BJ (cell line): ENCODE measurements at regions not wholly inside any gene's neighbourhood (a gene's known extent, or its start where the extent isn't known, plus 50 kb on each side); places are given as distances from the start of the nearest gene placed in this dataset.

Source experiments
- CTCF ChIA-PET: fragments of 350-600 bp; formaldehyde crosslinking; extraction: SDS; loops from one replicate; lab custom pipeline; 2021; ENCODE audit warnings: antibody characterized with exemption, inconsistent platforms; lab: Yijun Ruan, JAX
- POLR2A ChIA-PET: fragments of 300-600 bp; sonication (Branson Sonifier 250); formaldehyde crosslinking; extraction: SDS; loops from one replicate; lab custom pipeline; 2021; ENCODE audit warnings: antibody characterized with exemption; lab: Charles Lee
- DNase-seq: peaks from one replicate; pipeline ENCODE4 v3.0.0-alpha.2; 2011; ENCODE audit warnings: low read depth
- H3K27me3 ChIP-seq: 2 replicates; pipeline ENCODE4 v1.6.0; 2011; ENCODE audit warnings: low read length; ENCODE audit not compliant: control insufficient read depth, insufficient read depth
- H3K36me3 ChIP-seq: 2 replicates; pipeline ENCODE4 v1.5.1; 2011; ENCODE audit warnings: low read length; ENCODE audit not compliant: control insufficient read depth, insufficient read depth
- H3K4me3 ChIP-seq: 2 replicates; pipeline ENCODE4 v1.5.1; 2011; ENCODE audit warnings: low read depth, mild to moderate bottlenecking, control low read depth, low read length
- TF ChIP-seq, protein P1 (sequence below): IDR thresholded peaks from 2 replicates; pipeline ENCODE4 v1.5.1; 2011; ENCODE audit warnings: low read depth, mild to moderate bottlenecking, control low read depth, inconsistent platforms, low read length, moderate library complexity; ENCODE audit not compliant: insufficient read depth

DNA sequence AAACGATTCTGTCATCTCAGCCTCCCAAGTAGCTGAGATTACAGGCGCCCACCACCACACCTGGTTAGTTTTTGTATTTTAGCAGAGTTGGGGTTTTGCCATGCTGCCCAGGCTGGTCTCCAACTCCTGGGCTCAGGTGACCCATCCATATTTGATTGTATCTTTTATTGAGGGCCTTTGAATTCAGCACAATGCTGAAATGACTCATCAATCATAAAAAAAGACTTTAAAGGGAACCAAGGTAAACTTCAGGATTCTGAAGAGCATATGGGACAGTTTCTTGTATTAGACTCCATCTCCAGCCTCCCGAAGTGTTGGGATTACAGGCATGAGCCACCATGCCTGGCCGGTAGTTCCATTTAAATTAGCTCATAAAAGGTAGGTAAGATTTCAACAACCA lies 232.2 kb downstream of the SETD4 start:
- no peak overlapping the region for H3K4me3 ChIP-seq
- POLR2A ChIA-PET, result no interaction called here
- H3K36me3 ChIP-seq, result no peaks in the 10 kb centered on the region
- DNase-seq, result no peak
- CTCF ChIA-PET, result interaction anchor here (2.2 kb wide), 1 partner anchor 11 kb away, joined by 5 read pairs; no protein-coding TSS in a partner anchor
- TF ChIP-seq, protein P1, sequence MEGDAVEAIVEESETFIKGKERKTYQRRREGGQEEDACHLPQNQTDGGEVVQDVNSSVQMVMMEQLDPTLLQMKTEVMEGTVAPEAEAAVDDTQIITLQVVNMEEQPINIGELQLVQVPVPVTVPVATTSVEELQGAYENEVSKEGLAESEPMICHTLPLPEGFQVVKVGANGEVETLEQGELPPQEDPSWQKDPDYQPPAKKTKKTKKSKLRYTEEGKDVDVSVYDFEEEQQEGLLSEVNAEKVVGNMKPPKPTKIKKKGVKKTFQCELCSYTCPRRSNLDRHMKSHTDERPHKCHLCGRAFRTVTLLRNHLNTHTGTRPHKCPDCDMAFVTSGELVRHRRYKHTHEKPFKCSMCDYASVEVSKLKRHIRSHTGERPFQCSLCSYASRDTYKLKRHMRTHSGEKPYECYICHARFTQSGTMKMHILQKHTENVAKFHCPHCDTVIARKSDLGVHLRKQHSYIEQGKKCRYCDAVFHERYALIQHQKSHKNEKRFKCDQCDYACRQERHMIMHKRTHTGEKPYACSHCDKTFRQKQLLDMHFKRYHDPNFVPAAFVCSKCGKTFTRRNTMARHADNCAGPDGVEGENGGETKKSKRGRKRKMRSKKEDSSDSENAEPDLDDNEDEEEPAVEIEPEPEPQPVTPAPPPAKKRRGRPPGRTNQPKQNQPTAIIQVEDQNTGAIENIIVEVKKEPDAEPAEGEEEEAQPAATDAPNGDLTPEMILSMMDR, result no peak
- no peaks in the 10 kb centered on the region for H3K27me3 ChIP-seq

DNA sequence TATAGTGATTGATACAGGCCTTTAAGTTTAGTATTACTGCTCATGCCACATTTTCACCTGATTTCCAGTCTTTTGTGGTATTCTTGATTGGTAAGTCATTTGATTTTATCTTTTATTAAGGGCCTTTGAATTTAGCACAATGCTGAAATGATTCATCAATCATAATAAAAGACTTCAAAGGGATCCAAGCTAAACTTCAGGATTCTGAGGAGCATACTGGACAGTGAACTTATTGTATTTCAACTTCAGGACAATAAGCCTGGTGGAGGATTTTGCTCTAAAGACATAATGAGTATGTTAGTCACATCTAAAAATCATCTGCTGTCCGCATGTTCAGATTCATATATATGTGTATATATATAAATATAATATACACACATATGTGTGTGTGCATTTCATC lies 233.3 kb downstream of the SETD4 start:
- TF ChIP-seq, protein P1, result no peak
- no peak for DNase-seq
- POLR2A ChIA-PET, result no interaction called here
- Histone ChIP-seq H3K4me3 (no peak overlapping the region), H3K36me3 (no peaks in the 10 kb centered on the region), H3K27me3 (no peaks in the 10 kb centered on the region)
- CTCF ChIA-PET, result no interaction called here

DNA sequence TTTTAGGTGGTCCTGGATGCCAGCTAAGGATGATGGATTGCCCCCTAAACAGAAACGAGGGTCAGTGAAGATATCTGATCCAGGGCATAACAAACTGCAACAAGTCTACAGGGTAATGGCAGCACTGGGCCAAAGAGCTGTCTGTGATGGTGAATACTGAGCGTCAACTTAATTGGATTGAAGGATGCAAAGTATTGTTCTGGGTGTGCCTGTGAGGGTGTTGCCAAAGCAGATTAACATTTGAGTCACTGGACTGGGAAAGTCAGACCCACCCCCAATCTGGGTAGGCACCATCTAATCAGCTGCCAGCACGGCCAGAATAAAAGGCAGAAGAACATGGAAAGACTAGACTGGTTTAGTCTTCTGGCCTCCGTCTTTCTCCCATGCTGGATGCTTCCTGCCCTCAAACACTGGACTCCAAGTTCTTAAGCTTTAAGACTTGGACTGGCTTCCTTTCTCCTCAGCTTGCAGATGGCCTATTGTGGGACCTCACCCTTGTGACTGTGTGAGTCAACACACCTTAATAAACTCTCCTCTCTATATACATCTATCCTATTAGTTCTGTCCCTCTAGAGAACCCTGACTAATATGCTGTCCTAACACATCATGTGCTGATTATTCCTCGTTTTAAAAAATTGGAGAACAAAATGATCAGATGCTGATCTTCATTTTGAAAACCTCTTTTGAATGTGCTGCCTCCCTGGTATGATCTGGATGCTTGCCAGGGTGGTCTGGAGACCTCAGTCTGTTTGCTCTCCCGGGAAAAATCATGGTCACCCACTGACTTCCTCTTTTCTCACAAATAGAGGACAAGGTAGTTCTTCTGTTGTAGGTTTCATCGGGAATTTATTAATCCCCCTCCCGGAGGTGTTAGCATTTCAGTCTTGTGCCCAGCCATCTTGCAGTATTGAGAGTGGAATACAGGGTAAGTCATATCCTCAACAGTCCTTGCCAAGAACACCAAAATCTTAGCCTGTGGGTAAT lies 234.7 kb downstream of the SETD4 start:
- ChIA-PET CTCF (no interaction called here), POLR2A (no interaction called here)
- no peak overlapping the region for H3K4me3 ChIP-seq
- H3K27me3 ChIP-seq, result no peaks in the 10 kb centered on the region
- no peaks in the 10 kb centered on the region for H3K36me3 ChIP-seq
- DNase-seq, result no peak
- TF ChIP-seq, protein P1, result no peak

DNA sequence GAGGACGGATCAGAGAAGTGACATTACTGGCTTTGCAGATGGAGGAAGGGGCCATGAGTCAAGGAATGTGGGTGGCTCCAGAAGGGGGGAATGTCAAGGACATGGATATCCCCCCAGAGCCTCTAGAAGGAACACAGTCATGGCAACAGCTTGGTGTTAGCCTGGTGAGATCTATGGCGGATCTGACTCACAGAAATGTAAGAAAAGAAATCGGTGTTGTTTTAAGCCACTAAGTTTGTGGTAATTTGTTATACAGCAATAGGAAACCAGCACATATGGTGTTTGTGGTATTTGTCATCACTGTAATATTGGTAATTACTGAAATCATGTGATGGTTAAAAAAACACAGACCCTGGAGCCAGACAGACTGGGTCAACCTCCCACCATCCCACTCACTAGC lies 236.2 kb downstream of the SETD4 start:
- H3K36me3 ChIP-seq, result no peaks in the 10 kb centered on the region
- ChIA-PET CTCF (no interaction called here), POLR2A (no interaction called here)
- TF ChIP-seq, protein P1, result no peak
- H3K27me3 ChIP-seq, result no peaks in the 10 kb centered on the region
- no peak for DNase-seq
- H3K4me3 ChIP-seq, result no peak overlapping the region

DNA sequence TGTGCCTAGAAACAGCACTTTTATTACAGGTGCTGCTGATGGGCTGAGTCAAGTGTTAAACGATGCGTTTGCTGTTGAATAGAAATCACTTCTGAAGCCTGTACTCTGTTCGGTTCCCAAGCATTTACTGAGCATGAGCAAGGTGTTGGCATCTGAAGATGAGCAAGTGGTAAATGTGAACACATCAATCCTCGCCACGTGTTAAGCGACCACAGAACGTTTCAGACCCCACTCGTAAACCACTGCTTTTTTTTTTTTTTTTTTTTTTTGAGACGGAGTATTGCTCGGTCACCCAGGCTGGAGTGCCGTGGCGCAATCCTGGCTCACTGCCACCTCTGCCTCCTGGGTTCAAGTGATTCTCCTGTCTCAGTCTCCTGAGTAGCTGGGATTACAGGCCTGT lies 241.2 kb downstream of the SETD4 start:
- TF ChIP-seq, protein P1, result no peak
- POLR2A ChIA-PET, result no interaction called here
- CTCF ChIA-PET, result no interaction called here

More for the DNA sequence above, 241.2 kb downstream of the SETD4 start:
- Histone ChIP-seq H3K36me3 (no peaks in the 10 kb centered on the region), H3K4me3 (no peak overlapping the region), H3K27me3 (no peaks in the 10 kb centered on the region)
- DNase-seq, result no peak
